ENCODE measurements at regions not wholly inside any gene's neighbourhood (a gene's known extent, or its start where the extent isn't known, plus 50 kb on each side); places are given as distances from the start of the nearest gene placed in this dataset.

- no peak for DNase-seq
Measured at GRCh38 chr21:23507501-23507900, 2099.8 kb downstream of the MRPL39 start.

GRCh38 chr21:23496729-23497128, 2110.6 kb downstream of the MRPL39 start:
- no peak for DNase-seq

GRCh38 chr21:23488245-23488644, 2119.0 kb downstream of the MRPL39 start:
- no peak for DNase-seq

- DNase-seq: no peak
Measured at GRCh38 chr21:23480591-23481270, 2126.6 kb downstream of the MRPL39 start.

- DNase-seq: no peak
Measured at GRCh38 chr21:23478381-23478780, 2128.9 kb downstream of the MRPL39 start.

GRCh38 chr21:23475281-23476219, 2131.7 kb downstream of the MRPL39 start:
- no peak for DNase-seq

GRCh38 chr21:23471877-23472276, 2135.4 kb downstream of the MRPL39 start:
- DNase-seq: no peak

GRCh38 chr21:23463365-23463764, 2143.9 kb downstream of the MRPL39 start:
- DNase-seq: no peak

GRCh38 chr21:23455676-23456075, 2151.6 kb downstream of the MRPL39 start:
- no peak for DNase-seq

GRCh38 chr21:23452384-23453083, 2154.7 kb downstream of the MRPL39 start:
- no peak for DNase-seq

GRCh38 chr21:23445307-23445706, 2162.0 kb downstream of the MRPL39 start:
- no peak for DNase-seq

- no peak for DNase-seq
Measured at GRCh38 chr21:23438081-23438480, 2169.2 kb downstream of the MRPL39 start.

GRCh38 chr21:23402929-23403520, 2204.3 kb downstream of the MRPL39 start:
- DNase-seq: no peak

GRCh38 chr21:23401278-23401677, 2206.0 kb downstream of the MRPL39 start:
- DNase-seq: no peak

GRCh38 chr21:23398726-23399125, 2208.6 kb downstream of the MRPL39 start:
- DNase-seq: no peak

- DNase-seq: no peak
Measured at GRCh38 chr21:23394458-23394857, 2212.8 kb downstream of the MRPL39 start.

GRCh38 chr21:23384679-23385078, 2222.6 kb downstream of the MRPL39 start:
- no peak for DNase-seq

- no peak for DNase-seq
Measured at GRCh38 chr21:23374155-23374554, 2233.1 kb downstream of the MRPL39 start.

GRCh38 chr21:23356905-23357304, 2250.4 kb downstream of the MRPL39 start:
- no peak for DNase-seq

- DNase-seq: no peak
Measured at GRCh38 chr21:23316190-23316589, 2291.1 kb downstream of the MRPL39 start.

GRCh38 chr21:23308741-23309140, 2298.5 kb downstream of the MRPL39 start:
- DNase-seq: no peak

- no peak for DNase-seq
Measured at GRCh38 chr21:23307065-23307464, 2300.2 kb downstream of the MRPL39 start.

GRCh38 chr21:23292292-23292691, 2294.1 kb downstream of the NCAM2 start:
- DNase-seq: no peak

Data from amniotic stem cell (primary cell).